SHP77 (cell line): ENCODE measurements at regions not wholly inside any gene's neighbourhood (a gene's known extent, or its start where the extent isn't known, plus 50 kb on each side); places are given as distances from the start of the nearest gene placed in this dataset.

Experiments
- DNase-seq, 2 experiments: peaks; one replicate each; lab custom pipeline; 2025; lab: John Stamatoyannopoulos, UW

- no peak for DNase-seq
These were observed 113.3 kb upstream of the RAD23B start for GRCh38 chr9:107169796-107170195.

DNA sequence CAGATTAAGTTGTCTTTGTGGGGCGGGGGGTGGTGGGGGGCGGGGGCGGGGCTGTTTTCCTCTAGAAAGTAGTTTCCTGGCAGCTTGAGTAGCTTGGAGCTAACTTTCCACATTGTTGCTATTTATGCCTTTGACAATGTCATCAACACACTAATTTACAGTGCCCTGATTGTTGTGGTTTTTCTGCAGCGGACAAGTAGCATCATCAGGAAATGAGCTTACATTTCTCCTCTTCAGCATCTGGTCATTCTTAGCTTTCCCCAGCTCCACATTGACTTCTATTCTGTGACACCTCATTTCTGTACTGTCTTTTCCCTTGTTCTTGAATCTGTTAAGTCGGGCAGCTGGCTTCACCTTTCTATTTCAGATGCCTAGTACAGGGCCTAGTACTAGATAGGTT is 112.3 kb upstream of the RAD23B start:
- DNase-seq, result no peak

DNA sequence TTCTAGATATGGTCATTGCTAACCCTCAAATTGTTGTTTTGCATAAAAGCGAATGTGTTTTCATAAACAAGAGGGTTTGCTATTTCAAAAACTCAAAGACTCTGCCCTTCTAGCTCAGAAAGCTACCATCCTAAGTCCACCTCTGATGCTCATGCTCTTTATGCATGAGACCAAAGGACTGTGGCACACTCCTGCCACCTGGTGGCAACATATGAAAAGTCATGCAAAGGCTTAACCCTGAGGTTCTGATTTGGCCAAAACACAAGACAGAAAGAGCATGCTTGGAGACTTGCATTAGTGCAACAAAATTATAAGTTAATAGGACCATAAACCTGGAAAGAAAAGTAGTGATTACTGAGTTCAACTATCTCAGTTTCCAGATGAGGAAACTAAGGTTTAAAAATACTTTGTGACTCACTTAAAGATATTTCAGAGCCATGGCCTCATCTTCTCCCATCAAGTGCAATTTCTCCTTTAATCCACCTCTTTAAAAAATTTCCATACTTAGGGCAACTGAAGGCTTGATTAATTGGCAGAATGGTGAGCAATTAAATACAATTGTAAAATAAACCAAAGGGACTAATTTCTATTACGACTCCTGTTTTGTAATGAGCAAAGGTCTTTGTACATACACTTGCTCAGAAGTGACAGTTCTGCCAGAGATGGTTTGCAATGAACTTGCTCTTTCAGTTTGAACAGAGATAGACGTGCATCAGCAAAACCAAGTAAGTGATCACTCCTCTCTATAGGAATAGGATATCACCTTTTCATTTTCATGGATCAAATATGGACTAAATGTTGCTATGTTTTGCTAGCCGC is 110.7 kb upstream of the RAD23B start:
- DNase-seq, result peak; percentile 62 to 70

- no peak for DNase-seq
These were observed 110.1 kb upstream of the RAD23B start for GRCh38 chr9:107172979-107173347.

GRCh38 chr9:107173422-107174180 is 109.5 kb upstream of the RAD23B start:
- DNase-seq, result no peak

DNA sequence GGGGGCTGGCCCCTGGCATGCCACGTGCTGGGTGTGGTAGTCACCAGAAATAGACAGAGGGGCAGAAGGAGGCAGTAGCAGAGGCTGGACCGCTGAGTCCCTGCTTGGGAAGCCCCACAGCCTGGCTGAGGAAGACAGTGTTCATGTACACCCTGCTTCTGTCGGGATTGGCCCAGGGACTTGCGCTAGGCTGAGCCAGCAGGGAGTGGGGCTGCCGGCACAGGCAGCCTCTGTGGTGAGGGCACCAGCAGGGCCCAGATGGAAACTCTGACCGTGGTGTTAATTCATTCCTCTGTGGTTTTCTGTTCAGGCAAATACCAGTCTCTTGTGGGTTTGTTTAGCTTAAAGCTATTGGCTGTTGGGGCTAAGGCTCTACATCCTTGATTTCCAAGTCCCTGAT is 108.6 kb upstream of the RAD23B start:
- no peak for DNase-seq

DNA sequence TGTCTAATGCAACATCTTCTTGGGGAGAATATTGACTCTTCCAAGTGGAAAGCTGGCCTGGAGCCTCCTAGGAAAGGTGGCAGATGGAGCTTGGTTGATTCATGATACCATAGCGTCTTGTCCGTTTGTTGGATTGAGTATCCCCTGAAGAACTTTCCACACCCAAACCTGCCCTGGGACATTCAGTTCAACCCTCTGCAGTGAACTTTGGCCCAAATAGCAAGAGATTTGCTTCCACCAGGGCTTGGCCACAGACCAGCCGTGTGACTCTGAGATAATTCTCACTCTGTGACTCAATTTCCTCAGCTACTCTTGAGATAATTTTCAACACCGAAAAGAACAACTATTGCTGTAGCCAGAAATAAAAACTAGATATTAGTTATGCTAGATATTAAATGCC is 108.0 kb upstream of the RAD23B start:
- no peak for DNase-seq

- no peak for DNase-seq
These were observed 107.2 kb upstream of the RAD23B start for GRCh38 chr9:107175816-107176435.

DNA sequence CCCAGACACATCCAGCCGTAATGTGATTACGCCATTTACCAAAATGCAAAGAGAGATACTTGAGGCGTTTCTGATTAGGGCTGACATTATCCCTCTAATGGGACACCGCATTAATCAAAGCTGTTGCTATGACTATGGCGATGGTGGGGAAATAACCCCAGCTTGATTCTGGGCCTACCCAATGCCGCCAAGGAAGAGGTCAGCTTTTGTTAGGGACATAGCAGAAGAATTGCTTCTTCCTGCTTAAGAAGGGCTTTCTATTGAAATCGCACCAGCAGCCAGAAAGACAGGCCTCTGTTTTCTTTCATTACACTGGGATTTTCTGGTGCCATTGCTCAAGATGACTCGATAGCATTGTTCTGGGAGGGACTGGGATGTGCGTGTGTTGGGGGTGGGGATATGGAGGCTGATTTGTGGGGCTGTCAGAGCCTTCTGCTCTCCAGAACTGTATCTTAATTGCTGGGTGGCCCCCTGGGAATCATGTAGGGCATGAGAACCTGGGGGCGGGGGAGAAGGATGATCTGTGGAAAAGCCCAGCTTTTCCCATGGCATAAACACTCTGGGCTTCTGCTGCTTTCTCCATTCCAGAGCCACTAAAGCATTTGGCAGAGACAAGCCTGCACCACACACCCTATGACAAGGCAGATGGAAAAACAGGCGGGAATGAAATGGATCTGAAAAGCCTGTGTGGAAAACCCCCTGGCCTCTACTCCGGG is 106.5 kb upstream of the RAD23B start:
- no peak for DNase-seq

DNA sequence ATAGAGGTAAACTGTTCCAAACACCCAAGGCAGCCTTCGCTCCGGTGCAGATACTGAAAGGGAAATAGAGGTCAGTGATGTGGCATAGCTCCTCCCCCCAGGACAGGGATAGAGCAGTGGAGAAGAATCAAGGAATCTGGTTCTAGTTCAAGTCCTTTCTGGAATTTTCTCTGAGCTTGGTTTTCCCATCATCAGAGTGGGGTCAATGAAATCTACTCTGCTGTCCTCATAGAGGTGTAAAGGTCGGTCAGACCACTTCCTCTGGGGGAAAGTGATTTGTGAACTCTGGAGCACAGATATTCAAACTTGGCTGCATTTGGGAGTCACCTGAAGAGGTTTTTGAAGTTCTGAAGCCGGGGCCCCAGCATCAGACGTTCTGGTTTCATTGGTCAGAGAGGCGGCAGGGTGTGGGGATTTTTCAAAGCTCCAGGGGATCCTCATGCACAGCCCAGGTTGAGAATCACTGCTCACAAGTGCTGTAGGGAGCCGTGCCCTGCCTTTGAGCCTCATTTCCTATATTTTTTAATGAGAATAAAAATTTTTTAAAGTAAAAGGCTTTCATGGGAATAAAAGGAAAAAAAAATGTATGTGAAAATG is 105.7 kb upstream of the RAD23B start:
- DNase-seq, result no peak

DNA sequence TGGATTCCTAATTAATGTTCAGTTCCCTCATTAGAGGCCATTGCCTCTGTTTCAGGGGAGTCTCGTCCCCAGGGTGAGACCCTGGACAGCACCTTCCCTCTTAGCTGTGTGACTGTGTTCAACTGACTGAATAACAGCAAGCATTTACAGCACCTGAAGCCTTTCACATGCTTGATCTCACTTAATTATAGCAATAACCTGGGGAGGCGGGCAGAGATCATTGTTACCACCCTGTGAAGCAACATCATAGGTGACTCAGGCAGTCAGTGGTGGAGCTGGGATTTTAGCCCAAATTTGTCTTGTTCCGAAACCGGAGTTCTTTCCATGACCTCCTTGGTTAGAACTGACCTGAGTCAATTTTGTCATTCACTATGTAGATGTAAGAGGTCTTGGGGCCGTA is 105.2 kb upstream of the RAD23B start:
- no peak for DNase-seq

GRCh38 chr9:107178293-107178692 is 104.8 kb upstream of the RAD23B start:
- peak in 1 of 2 experiments; percentile 5 for DNase-seq

GRCh38 chr9:107180206-107180605 is 102.9 kb upstream of the RAD23B start:
- no peak for DNase-seq

GRCh38 chr9:107183176-107183575 is 99.9 kb upstream of the RAD23B start:
- no peak for DNase-seq

DNA sequence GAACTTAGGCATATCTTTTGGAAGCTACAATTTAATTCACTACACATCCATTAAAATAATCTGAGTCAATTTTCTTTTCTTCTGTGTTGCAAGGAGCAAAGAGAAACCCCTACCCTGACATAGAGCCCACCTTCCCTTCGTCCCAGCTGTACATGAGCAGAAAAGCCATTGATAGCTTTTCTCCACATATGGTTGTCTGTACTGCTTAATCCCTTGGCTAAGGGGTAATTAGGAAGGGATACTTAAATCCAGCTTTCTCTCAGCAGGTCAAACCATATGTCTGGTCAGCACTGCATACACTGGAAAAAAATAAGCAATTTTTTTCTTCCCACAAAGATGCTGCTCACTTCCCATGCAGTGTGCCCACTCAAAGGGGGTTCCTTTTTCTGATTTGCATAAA is 94.7 kb upstream of the RAD23B start:
- no peak for DNase-seq

- DNase-seq, result no peak
These were observed 92.8 kb upstream of the RAD23B start for GRCh38 chr9:107190061-107190935.

- no peak for DNase-seq
These were observed 92.2 kb upstream of the RAD23B start for GRCh38 chr9:107190936-107191290.

GRCh38 chr9:107193251-107193650 is 89.8 kb upstream of the RAD23B start:
- DNase-seq, result no peak

GRCh38 chr9:107198718-107199117 is 84.4 kb upstream of the RAD23B start:
- no peak for DNase-seq

DNA sequence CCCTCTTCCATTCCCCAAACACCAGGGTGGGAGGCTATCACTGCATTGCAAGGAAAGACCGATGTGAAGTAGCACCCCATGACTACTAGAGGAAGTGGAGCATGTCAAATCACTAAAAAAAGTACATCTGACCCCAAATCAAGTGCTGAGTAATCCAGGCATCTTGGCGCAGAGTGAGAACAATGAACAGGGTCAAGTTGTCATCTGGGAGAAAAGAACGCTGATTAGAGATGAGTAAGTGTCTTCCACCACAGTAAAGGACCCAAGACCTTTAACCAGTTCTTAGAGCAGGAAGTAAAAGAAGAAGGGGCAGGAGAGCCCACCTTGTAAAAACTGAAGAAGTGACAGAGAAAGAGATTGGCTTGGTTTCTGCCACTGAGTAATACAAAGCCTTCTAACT is 75.0 kb upstream of the RAD23B start:
- DNase-seq, result no peak

- no peak for DNase-seq
These were observed 72.3 kb upstream of the RAD23B start for GRCh38 chr9:107210775-107211174.
